SK-N-SH (cell line): ENCODE measurements at regions not wholly inside any gene's neighbourhood (a gene's known extent, or its start where the extent isn't known, plus 50 kb on each side); places are given as distances from the start of the nearest gene placed in this dataset.
"Not testable (repeated sequence)": the region's sequence is repeated elsewhere in the genome, so short reads cannot be mapped to it uniquely, and the experiment has no call there.

Experiments used
- CTCF ChIA-PET: fragments of 300-600, 350-600 bp; formaldehyde crosslinking; extraction: SDS; loops from one replicate; lab custom pipeline; 2021; lab: Yijun Ruan, JAX
- POLR2A ChIA-PET: fragments of 350-600 bp; sonication (Branson Sonifier 250); formaldehyde crosslinking; extraction: SDS; loops from one replicate; lab custom pipeline; 2020; ENCODE audit warnings: antibody characterized with exemption, inconsistent platforms; lab: Yijun Ruan, JAX
- DNase-seq: peaks from one replicate; pipeline ENCODE4 v3.0.0; 2012
- H2AFZ ChIP-seq: fragments of 200-600 bp; sonication (generic); 2 replicates; pipeline ENCODE4 v1.8.1; 2016; ENCODE audit warnings: antibody characterized with exemption, mild to moderate bottlenecking, low read depth
- H3F3A ChIP-seq: fragments of 200-600 bp; sonication (generic); replicated peaks from 2 replicates; pipeline ENCODE3; 2016; ENCODE audit warnings: antibody characterized with exemption, mild to moderate bottlenecking; ENCODE audit not compliant: insufficient read depth
- H3K27ac ChIP-seq, 2 experiments: fragments of 200-500 bp in 1 of 2; fragments of 200-600 bp in 1 of 2; sonication (Bioruptor generic) in 1 of 2; sonication (generic), shearing (Covaris generic) in 1 of 2; 2 replicates each; pipeline versions ENCODE4 v1.5.1 to v1.6.1; 2014 to 2016; ENCODE audit warnings: low read depth in 2 of 2, inconsistent platforms in 1 of 2, low read length in 1 of 2, mild to moderate bottlenecking in 1 of 2, mixed read lengths in 1 of 2
- H3K27me3 ChIP-seq: fragments of 200-600 bp; sonication (generic), shearing (Covaris generic); 2 replicates; pipeline ENCODE4 v1.6.1; 2016; ENCODE audit warnings: mixed run types; ENCODE audit not compliant: insufficient read depth
- H3K36me3 ChIP-seq, 2 experiments: fragments of 200-500 bp in 1 of 2; fragments of 200-600 bp in 1 of 2; sonication (Bioruptor generic) in 1 of 2; sonication (generic) in 1 of 2; replicated peaks in 1 of 2; 2 replicates each; pipeline versions ENCODE3 to v1.5.1; 2014 to 2016; ENCODE audit warnings: low read length in 1 of 2, mild to moderate bottlenecking in 1 of 2; ENCODE audit not compliant: insufficient read depth in 2 of 2, control insufficient read depth in 1 of 2
- H3K4me1 ChIP-seq, 2 experiments: fragments of 200-500 bp in 1 of 2; fragments of 200-600 bp in 1 of 2; sonication (Bioruptor generic) in 1 of 2; sonication (generic), shearing (Covaris generic) in 1 of 2; 2 replicates each; pipeline versions ENCODE4 v1.5.1 to v1.6.1; 2014 to 2016; ENCODE audit warnings: low read depth in 1 of 2, low read length in 1 of 2, mixed run types in 1 of 2; ENCODE audit not compliant: insufficient read depth in 2 of 2, control insufficient read depth in 1 of 2
- H3K4me2 ChIP-seq: fragments of 200-600 bp; sonication (generic), shearing (Covaris generic); 2 replicates; pipeline ENCODE4 v1.6.1; 2017; ENCODE audit warnings: mixed run types
- H3K4me3 ChIP-seq, 2 experiments: fragments of 200-500 bp in 1 of 2; fragments of 200-600 bp in 1 of 2; sonication (Bioruptor generic) in 1 of 2; sonication (generic), shearing (Covaris generic) in 1 of 2; 2 replicates each; pipeline versions ENCODE4 v1.5.1 to v1.8.1; 2014 to 2016; ENCODE audit warnings: low read depth in 2 of 2, inconsistent platforms in 1 of 2, low read length in 1 of 2, mild to moderate bottlenecking in 1 of 2, mixed read lengths in 1 of 2, moderate library complexity in 1 of 2
- H3K79me2 ChIP-seq: fragments of 200-600 bp; sonication (generic); 2 replicates; pipeline ENCODE4 v1.8.1; 2017; ENCODE audit warnings: mild to moderate bottlenecking; ENCODE audit not compliant: insufficient read depth
- H3K9ac ChIP-seq: fragments of 200-600 bp; sonication (generic); 2 replicates; pipeline ENCODE4 v1.6.1; 2017; ENCODE audit warnings: mixed run types
- H3K9me2 ChIP-seq: fragments of 200-600 bp; sonication (generic); 2 replicates; pipeline ENCODE4 v1.6.1; 2017; ENCODE audit warnings: mixed run types
- H3K9me3 ChIP-seq: fragments of 200-600 bp; sonication (generic); 2 replicates; pipeline ENCODE4 v1.6.1; 2017; ENCODE audit warnings: mixed run types, mild to moderate bottlenecking, moderate library complexity
- H4K20me1 ChIP-seq: fragments of 200-600 bp; sonication (generic); 2 replicates; pipeline ENCODE4 v1.6.1; 2017; ENCODE audit warnings: mild to moderate bottlenecking, mixed run types; ENCODE audit not compliant: insufficient read depth
- CHD2 ChIP-seq: fragments of 150-350 bp; IDR thresholded peaks from 2 replicates; pipeline ENCODE4 v1.6.1; 2018; ENCODE audit warnings: low read length; ENCODE audit not compliant: partially characterized antibody
- EP300 ChIP-seq, 2 experiments: IDR thresholded peaks; 2 replicates each; pipeline versions ENCODE4 v1.4.0 to v1.6.1; 2012; ENCODE audit warnings: borderline replicate concordance in 1 of 2, low read depth in 1 of 2, low read length in 1 of 2
- EZH2phosphoT487 ChIP-seq: fragments of 200-600 bp; sonication (generic); IDR thresholded peaks from 2 replicates; pipeline ENCODE4 v1.6.1; 2017; ENCODE audit warnings: low read depth, mixed run types, mild to moderate bottlenecking, antibody characterized with exemption, moderate library complexity, borderline replicate concordance
- FOSL2 ChIP-seq: IDR thresholded peaks from 2 replicates; pipeline ENCODE4 v1.4.0; 2012; ENCODE audit warnings: low read depth, mild to moderate bottlenecking, moderate library complexity, borderline replicate concordance
- FOXJ3 ChIP-seq: sonication (generic); formaldehyde crosslinking; IDR thresholded peaks from 2 replicates; pipeline ENCODE4 v1.5.1; 2020; ENCODE audit warnings: mild to moderate bottlenecking, missing genetic modification reagents
- GABPA ChIP-seq: IDR thresholded peaks from 2 replicates; pipeline ENCODE4 v1.4.0; 2012; ENCODE audit warnings: low read depth, mild to moderate bottlenecking
- MXI1 ChIP-seq: IDR thresholded peaks from 2 replicates; pipeline ENCODE4 v1.6.1; 2012; ENCODE audit warnings: mild to moderate bottlenecking, low read depth, low read length, improper control_type of control experiment
- NFIC ChIP-seq: IDR thresholded peaks from 2 replicates; pipeline ENCODE4 v1.4.0; 2012; ENCODE audit warnings: borderline replicate concordance
- NRF1 ChIP-seq: IDR thresholded peaks from 2 replicates; pipeline ENCODE4 v1.6.1; 2012; ENCODE audit warnings: low read depth, mild to moderate bottlenecking, low read length
- PBX3 ChIP-seq: IDR thresholded peaks from 2 replicates; pipeline ENCODE4; 2012
- POLR2AphosphoS5 ChIP-seq: IDR thresholded peaks from 2 replicates; pipeline ENCODE4 v1.6.1; 2012; ENCODE audit warnings: low read depth, low read length
- RCOR1 ChIP-seq: fragments of 150-350 bp; IDR thresholded peaks from 2 replicates; pipeline ENCODE4 v1.6.1; 2017; ENCODE audit warnings: antibody characterized with exemption, low read length
- REST ChIP-seq: IDR thresholded peaks from 2 replicates; pipeline ENCODE4 v1.6.1; 2012; ENCODE audit warnings: mild to moderate bottlenecking, low read depth, low read length, moderate library complexity
- RXRA ChIP-seq: IDR thresholded peaks from 2 replicates; pipeline ENCODE4 v1.4.0; 2012; ENCODE audit warnings: low read depth, mild to moderate bottlenecking, borderline replicate concordance
- SMC3 ChIP-seq: IDR thresholded peaks from 2 replicates; pipeline ENCODE4 v1.6.1; 2012; ENCODE audit warnings: low read depth, low read length, improper control_type of control experiment
- TAF1 ChIP-seq: IDR thresholded peaks from 2 replicates; pipeline ENCODE4 v1.6.1; 2012; ENCODE audit warnings: low read depth, mild to moderate bottlenecking, low read length, moderate library complexity, borderline replicate concordance
- TCF12 ChIP-seq: IDR thresholded peaks from 2 replicates; pipeline ENCODE4 v1.4.0; 2012
- TEAD4 ChIP-seq: IDR thresholded peaks from 2 replicates; pipeline ENCODE4 v1.4.0; 2012; ENCODE audit warnings: mild to moderate bottlenecking, borderline replicate concordance; ENCODE audit not compliant: insufficient read depth
- YY1 ChIP-seq: IDR thresholded peaks from 2 replicates; pipeline ENCODE4 v1.4.0; 2012; ENCODE audit warnings: low read depth, mild to moderate bottlenecking
- WGBS: methylation state at CpG from one replicate; pipeline ENCODE4 v1.1.6; 2017; ENCODE audit warnings: low lambda C conversion rate; 5-methylcytosine and 5-hydroxymethylcytosine counted together

- no peak for DNase-seq
- 51% methylated on average over 4 of the region's 4 CpGs for WGBS
- CTCF ChIA-PET, result no interaction called here
Observed at GRCh38 chr4:87918314-87919058, 57.0 kb upstream of the SPP1 start.

GRCh38 chr4:87919304-87919703 is 56.2 kb upstream of the SPP1 start:
- POLR2A ChIA-PET, H3K4me3 ChIP-seq, H3K4me2 ChIP-seq, H3K4me1 ChIP-seq, H3K27ac ChIP-seq, H3K27me3 ChIP-seq, DNase-seq, H3F3A ChIP-seq, H2AFZ ChIP-seq, H3K79me2 ChIP-seq, H3K36me3 ChIP-seq, H3K9me2 ChIP-seq, H3K9ac ChIP-seq, CTCF ChIA-PET, H3K9me3 ChIP-seq, H4K20me1 ChIP-seq: not testable (repeated sequence)
- WGBS, result 70% methylated on average over 1 of the region's 1 CpG

More at GRCh38 chr4:87918314-87919058, 57.0 kb upstream of the SPP1 start:
- no peak overlapping the region for H3K9ac ChIP-seq
- H3K9me3 ChIP-seq, result no peaks in the 10 kb centered on the region
- H3K4me2 ChIP-seq, result no peak overlapping the region
- no peaks in the 10 kb centered on the region for H3F3A ChIP-seq
- no peaks in the 10 kb centered on the region for H4K20me1 ChIP-seq
- H3K79me2 ChIP-seq, result no peaks in the 10 kb centered on the region
- H2AFZ ChIP-seq, result no peak overlapping the region
- H3K4me1 ChIP-seq, result no peaks in the 10 kb centered on the region
- H3K27ac ChIP-seq, result no peak overlapping the region
- H3K9me2 ChIP-seq, result no peaks in the 10 kb centered on the region
- no peak for TF ChIP-seq FOSL2
- no peak for TF ChIP-seq POLR2AphosphoS5
- no peak for TF ChIP-seq EP300 (IDR thresholded peaks at IDR 0.05; ENCODE audit: borderline replicate concordance in 1 of 2, low read depth in 1 of 2, low read length in 1 of 2)
- TF ChIP-seq EZH2phosphoT487, result no peak
- TF ChIP-seq PBX3, result no peak
- no peak for TF ChIP-seq TAF1
- TF ChIP-seq TEAD4, result no peak
- no peak for TF ChIP-seq SMC3
- no peak for TF ChIP-seq NFIC
- no peak for TF ChIP-seq RCOR1
- TF ChIP-seq YY1, result no peak
- TF ChIP-seq REST, result no peak
- no peak for TF ChIP-seq GABPA
- TF ChIP-seq NRF1, result no peak
- TF ChIP-seq RXRA, result no peak
- TF ChIP-seq MXI1, result no peak
- TF ChIP-seq FOXJ3 (CRISPR knock-in tag), result no peak
- TF ChIP-seq CHD2, result no peak
- no peak for TF ChIP-seq TCF12
- H3K36me3 ChIP-seq, result no peaks in the 10 kb centered on the region
- H3K4me3 ChIP-seq, result no peak overlapping the region
- no peaks in the 10 kb centered on the region for H3K27me3 ChIP-seq
- POLR2A ChIA-PET, result no interaction called here
